HEK293 (cell line): ENCODE measurements at regions not wholly inside any gene's neighbourhood (a gene's known extent, or its start where the extent isn't known, plus 50 kb on each side); places are given as distances from the start of the nearest gene placed in this dataset.

ENCODE experiments used
- CTCF ChIP-seq: fragments of 450-650 bp; formaldehyde crosslinking; IDR thresholded peaks from 2 replicates; pipeline ENCODE4 v1.5.1; 2016; ENCODE audit warnings: missing biosample characterization, missing genetic modification characterization
- REST ChIP-seq: fragments of 450-650 bp; formaldehyde crosslinking; IDR thresholded peaks from 2 replicates; pipeline ENCODE4 v1.5.1; 2016; ENCODE audit warnings: missing biosample characterization, missing genetic modification characterization
- ZFP37 ChIP-seq: fragments of 450-650 bp; formaldehyde crosslinking; IDR thresholded peaks from 2 replicates; pipeline ENCODE4 v1.5.1; 2016; ENCODE audit warnings: missing biosample characterization, missing genetic modification characterization
- ZNF398 ChIP-seq: fragments of 450-650 bp; formaldehyde crosslinking; IDR thresholded peaks from 2 replicates; pipeline ENCODE4 v1.5.1; 2017; ENCODE audit warnings: missing biosample characterization, missing genetic modification characterization
- ZNF785 ChIP-seq: fragments of 450-650 bp; formaldehyde crosslinking; IDR thresholded peaks from 2 replicates; pipeline ENCODE4 v1.5.1; 2016; ENCODE audit warnings: missing biosample characterization, missing genetic modification characterization
- TF ChIP-seq, protein P1 (sequence below): fragments of 450-650 bp; IDR thresholded peaks from 2 replicates; pipeline ENCODE4 v1.5.1; 2018; ENCODE audit warnings: missing biosample characterization, mild to moderate bottlenecking, missing genetic modification characterization

DNA sequence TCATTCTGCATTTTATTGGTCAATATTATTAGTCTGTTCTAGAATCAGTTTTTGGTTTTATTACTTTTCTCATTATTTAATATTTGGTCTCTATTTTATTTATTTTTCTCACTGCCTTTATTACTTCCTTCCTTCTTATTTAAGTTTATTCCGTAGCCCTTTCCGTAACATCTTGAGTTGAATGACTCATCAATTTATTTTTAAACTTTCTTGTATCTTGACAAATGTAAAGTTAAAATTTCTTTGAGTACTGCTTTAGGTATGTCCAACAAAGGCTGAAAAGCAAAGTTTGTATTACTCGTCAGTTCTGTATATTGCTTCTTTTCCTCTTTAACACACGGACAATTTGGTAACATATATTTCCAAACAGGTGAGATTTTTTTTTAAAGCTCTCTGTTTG is 192.0 kb downstream of the CD109 start:
- TF ChIP-seq CTCF (tag by site-specific recombination) = no peak
- no peak for TF ChIP-seq ZFP37
- TF ChIP-seq ZNF785 (tag by site-specific recombination) = no peak
- TF ChIP-seq, protein P1, sequence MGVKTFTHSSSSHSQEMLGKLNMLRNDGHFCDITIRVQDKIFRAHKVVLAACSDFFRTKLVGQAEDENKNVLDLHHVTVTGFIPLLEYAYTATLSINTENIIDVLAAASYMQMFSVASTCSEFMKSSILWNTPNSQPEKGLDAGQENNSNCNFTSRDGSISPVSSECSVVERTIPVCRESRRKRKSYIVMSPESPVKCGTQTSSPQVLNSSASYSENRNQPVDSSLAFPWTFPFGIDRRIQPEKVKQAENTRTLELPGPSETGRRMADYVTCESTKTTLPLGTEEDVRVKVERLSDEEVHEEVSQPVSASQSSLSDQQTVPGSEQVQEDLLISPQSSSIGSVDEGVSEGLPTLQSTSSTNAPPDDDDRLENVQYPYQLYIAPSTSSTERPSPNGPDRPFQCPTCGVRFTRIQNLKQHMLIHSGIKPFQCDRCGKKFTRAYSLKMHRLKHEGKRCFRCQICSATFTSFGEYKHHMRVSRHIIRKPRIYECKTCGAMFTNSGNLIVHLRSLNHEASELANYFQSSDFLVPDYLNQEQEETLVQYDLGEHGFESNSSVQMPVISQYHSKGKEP (tag by site-specific recombination) = no peak
- TF ChIP-seq ZNF398 (tag by site-specific recombination) = no peak
- TF ChIP-seq REST (tag by site-specific recombination) = no peak
